ENCODE measurements at regions not wholly inside any gene's neighbourhood (a gene's known extent, or its start where the extent isn't known, plus 50 kb on each side); places are given as distances from the start of the nearest gene placed in this dataset.
"Not testable (repeated sequence)": the region's sequence is repeated elsewhere in the genome, so short reads cannot be mapped to it uniquely, and the experiment has no call there.

DNA sequence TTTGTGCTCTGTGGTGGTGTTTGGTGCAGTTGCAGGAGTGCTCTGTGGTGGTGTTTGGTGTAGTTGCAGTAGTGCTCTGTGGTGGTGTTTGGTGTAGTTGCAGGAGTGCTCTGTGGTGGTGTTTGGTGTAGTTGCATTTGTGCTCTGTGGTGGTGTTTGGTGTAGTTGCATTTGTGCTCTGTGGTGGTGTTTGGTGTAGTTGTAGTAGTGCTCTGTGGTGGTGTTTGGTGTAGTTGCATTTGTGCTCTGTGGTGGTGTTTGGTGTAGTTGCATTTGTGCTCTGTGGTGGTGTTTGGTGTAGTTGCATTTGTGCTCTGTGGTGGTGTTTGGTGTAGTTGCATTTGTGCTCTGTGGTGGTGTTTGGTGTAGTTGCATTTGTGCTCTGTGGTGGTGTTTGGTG is 705.7 kb upstream of the FRG1 start:
- H3K9me2 ChIP-seq (replicated peaks; ENCODE audit: low read length); H3K79me2 ChIP-seq (ENCODE audit: low read length): not testable (repeated sequence)

DNA sequence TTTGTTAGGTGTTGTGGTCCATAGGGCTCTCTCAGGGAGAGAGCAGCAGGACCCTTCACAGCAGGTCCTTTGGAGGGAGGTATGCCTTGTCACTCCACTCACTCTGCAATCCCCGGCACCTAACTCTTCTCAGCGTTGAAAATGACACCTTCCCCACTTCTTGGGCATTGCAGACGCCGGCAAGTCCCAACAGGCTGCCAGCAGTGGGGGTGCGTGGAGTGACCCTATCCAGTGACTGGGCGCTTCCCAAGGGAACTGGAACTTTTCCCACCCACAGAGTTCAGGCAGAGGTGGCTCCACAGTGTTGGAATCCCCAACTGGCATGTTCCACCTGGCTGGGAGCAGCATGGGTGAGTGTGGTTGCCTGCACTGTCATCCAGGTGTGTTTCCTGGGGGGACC is 705.1 kb upstream of the FRG1 start:
- Histone ChIP-seq H3K4me2 (ENCODE audit: low read length) (no peak overlapping the region), H3K4me3 (ENCODE audit: low read length) (no peak overlapping the region), H3K9me3 (ENCODE audit: low read length) (no peaks in the 10 kb centered on the region), H3K27me3 (ENCODE audit: low read length) (no peaks in the 10 kb centered on the region), H3K36me3 (ENCODE audit: low read depth, low read length) (no peaks in the 10 kb centered on the region), H3F3A (ENCODE audit: low read length, unreplicated experiment) (no peaks in the 10 kb centered on the region), H2AFZ (ENCODE audit: low read length) (no peak overlapping the region), H3K9ac (ENCODE audit: low read length) (no peak overlapping the region), H3K9me2 (replicated peaks; ENCODE audit: low read length) (no peaks in the 10 kb centered on the region), H3K79me2 (ENCODE audit: low read length) (no peaks in the 10 kb centered on the region), H3K27ac (ENCODE audit: low read length) (no peak overlapping the region), H4K20me1 (ENCODE audit: low read length) (no peaks in the 10 kb centered on the region), H3K4me1 (ENCODE audit: insufficient read depth, low read length) (no peaks in the 10 kb centered on the region)
- ChIA-PET CTCF (no interaction called here), POLR2A (ENCODE audit: unreplicated experiment) (no interaction called here)
- BruUV-seq (replicated peaks), result no TSS peak
- TF ChIP-seq, protein P1, sequence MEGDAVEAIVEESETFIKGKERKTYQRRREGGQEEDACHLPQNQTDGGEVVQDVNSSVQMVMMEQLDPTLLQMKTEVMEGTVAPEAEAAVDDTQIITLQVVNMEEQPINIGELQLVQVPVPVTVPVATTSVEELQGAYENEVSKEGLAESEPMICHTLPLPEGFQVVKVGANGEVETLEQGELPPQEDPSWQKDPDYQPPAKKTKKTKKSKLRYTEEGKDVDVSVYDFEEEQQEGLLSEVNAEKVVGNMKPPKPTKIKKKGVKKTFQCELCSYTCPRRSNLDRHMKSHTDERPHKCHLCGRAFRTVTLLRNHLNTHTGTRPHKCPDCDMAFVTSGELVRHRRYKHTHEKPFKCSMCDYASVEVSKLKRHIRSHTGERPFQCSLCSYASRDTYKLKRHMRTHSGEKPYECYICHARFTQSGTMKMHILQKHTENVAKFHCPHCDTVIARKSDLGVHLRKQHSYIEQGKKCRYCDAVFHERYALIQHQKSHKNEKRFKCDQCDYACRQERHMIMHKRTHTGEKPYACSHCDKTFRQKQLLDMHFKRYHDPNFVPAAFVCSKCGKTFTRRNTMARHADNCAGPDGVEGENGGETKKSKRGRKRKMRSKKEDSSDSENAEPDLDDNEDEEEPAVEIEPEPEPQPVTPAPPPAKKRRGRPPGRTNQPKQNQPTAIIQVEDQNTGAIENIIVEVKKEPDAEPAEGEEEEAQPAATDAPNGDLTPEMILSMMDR (conservative IDR thresholded peaks at IDR 0.05; ENCODE audit: low read depth, low read length), result no peak
- TF ChIP-seq EZH2phosphoT487 (IDR thresholded peaks at IDR 0.05; ENCODE audit: borderline replicate concordance, low read length), result no peak
- no peak for TF ChIP-seq EZH2 (IDR thresholded peaks at IDR 0.05; ENCODE audit: low read length, unreplicated experiment)
- ATAC-seq (no peak), DNase-seq (no peak)
- intact Hi-C loops (cut with micrococcal nuclease), result no loop called here

More for the DNA sequence above, 705.7 kb upstream of the FRG1 start:
- POLR2A ChIA-PET (ENCODE audit: unreplicated experiment); ATAC-seq; BruUV-seq (replicated peaks); H3K9ac ChIP-seq (ENCODE audit: low read length); DNase-seq; H3K4me1 ChIP-seq (ENCODE audit: insufficient read depth, low read length); intact Hi-C loops (cut with micrococcal nuclease); H2AFZ ChIP-seq (ENCODE audit: low read length); H3K4me2 ChIP-seq (ENCODE audit: low read length); H3K27ac ChIP-seq (ENCODE audit: low read length); H3K4me3 ChIP-seq (ENCODE audit: low read length); H3K9me3 ChIP-seq (ENCODE audit: low read length); H3F3A ChIP-seq (ENCODE audit: low read length, unreplicated experiment); H3K27me3 ChIP-seq (ENCODE audit: low read length); H3K36me3 ChIP-seq (ENCODE audit: low read depth, low read length); CTCF ChIA-PET; H4K20me1 ChIP-seq (ENCODE audit: low read length): not testable (repeated sequence)

DNA sequence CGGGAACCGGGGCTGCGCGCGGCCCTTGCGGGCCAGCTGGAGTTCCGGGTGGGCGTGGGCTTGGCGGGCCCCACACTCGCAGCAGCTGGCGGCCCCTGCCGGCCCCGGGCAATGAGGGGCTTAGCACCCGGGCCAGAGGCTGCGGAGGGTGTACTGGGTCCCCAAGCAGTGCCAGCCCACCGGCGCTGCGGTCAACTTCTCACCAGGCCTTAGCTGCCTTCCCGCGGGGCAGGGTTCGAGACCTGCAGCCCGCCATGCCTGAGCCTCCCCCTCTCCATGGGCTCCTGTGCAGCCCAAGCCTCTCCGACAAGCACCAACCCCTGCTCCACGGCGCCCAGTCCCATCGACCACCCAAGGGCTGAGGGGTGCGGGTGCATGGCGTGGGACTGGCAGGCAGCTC is 704.4 kb upstream of the FRG1 start:
- H4K20me1 ChIP-seq (ENCODE audit: low read length); H3K27ac ChIP-seq (ENCODE audit: low read length); H3K4me2 ChIP-seq (ENCODE audit: low read length); H2AFZ ChIP-seq (ENCODE audit: low read length); H3K79me2 ChIP-seq (ENCODE audit: low read length); H3K27me3 ChIP-seq (ENCODE audit: low read length); DNase-seq; H3K4me3 ChIP-seq (ENCODE audit: low read length); CTCF ChIA-PET; intact Hi-C loops (cut with micrococcal nuclease); H3K4me1 ChIP-seq (ENCODE audit: insufficient read depth, low read length); H3K9me3 ChIP-seq (ENCODE audit: low read length); H3F3A ChIP-seq (ENCODE audit: low read length, unreplicated experiment); POLR2A ChIA-PET (ENCODE audit: unreplicated experiment); H3K9me2 ChIP-seq (replicated peaks; ENCODE audit: low read length); H3K36me3 ChIP-seq (ENCODE audit: low read depth, low read length); ATAC-seq; H3K9ac ChIP-seq (ENCODE audit: low read length); BruUV-seq (replicated peaks): not testable (repeated sequence)

DNA sequence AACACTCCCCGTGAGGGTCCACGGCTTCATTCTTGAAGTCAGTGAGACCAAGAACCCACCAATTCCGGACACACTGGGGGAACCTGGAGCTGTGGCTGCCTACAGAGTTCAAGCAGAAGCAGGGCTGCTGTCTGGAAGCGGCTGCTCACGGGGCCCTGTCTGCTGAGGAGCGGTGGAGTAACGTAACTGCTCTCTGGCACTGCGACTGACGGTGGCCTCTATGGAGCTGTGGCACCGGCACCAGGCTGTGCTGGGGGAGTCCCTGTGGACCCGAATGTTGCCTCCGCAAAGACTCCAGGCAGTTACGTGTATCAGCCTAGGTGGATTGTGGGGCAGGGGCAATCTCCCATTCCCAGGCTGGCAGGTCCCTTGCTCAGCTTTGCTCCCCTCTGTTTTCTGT is 703.3 kb upstream of the FRG1 start:
- Histone ChIP-seq H2AFZ (ENCODE audit: low read length) (no peak overlapping the region), H3K4me3 (ENCODE audit: low read length) (no peak overlapping the region), H3K9ac (ENCODE audit: low read length) (no peak overlapping the region), H4K20me1 (ENCODE audit: low read length) (no peaks in the 10 kb centered on the region), H3K4me2 (ENCODE audit: low read length) (no peak overlapping the region), H3K36me3 (ENCODE audit: low read depth, low read length) (no peaks in the 10 kb centered on the region), H3K27ac (ENCODE audit: low read length) (no peak overlapping the region), H3K9me2 (replicated peaks; ENCODE audit: low read length) (no peaks in the 10 kb centered on the region), H3K4me1 (ENCODE audit: insufficient read depth, low read length) (no peaks in the 10 kb centered on the region), H3F3A (ENCODE audit: low read length, unreplicated experiment) (no peaks in the 10 kb centered on the region), H3K27me3 (ENCODE audit: low read length) (no peaks in the 10 kb centered on the region), H3K9me3 (ENCODE audit: low read length) (no peaks in the 10 kb centered on the region), H3K79me2 (ENCODE audit: low read length) (no peaks in the 10 kb centered on the region)
- TF ChIP-seq, protein P1 (conservative IDR thresholded peaks at IDR 0.05; ENCODE audit: low read depth, low read length), result no peak
- no peak for TF ChIP-seq EZH2phosphoT487 (IDR thresholded peaks at IDR 0.05; ENCODE audit: borderline replicate concordance, low read length)
- intact Hi-C loops (cut with micrococcal nuclease), result no loop called here
- ATAC-seq, result no peak
- DNase-seq, result no peak
- CTCF ChIA-PET, result no interaction called here
- POLR2A ChIA-PET (ENCODE audit: unreplicated experiment), result no interaction called here
- no TSS peak for BruUV-seq (replicated peaks)

All from PC-3 (cell line).